ENCODE measurements at regions not wholly inside any gene's neighbourhood (a gene's known extent, or its start where the extent isn't known, plus 50 kb on each side); places are given as distances from the start of the nearest gene placed in this dataset.

DNA sequence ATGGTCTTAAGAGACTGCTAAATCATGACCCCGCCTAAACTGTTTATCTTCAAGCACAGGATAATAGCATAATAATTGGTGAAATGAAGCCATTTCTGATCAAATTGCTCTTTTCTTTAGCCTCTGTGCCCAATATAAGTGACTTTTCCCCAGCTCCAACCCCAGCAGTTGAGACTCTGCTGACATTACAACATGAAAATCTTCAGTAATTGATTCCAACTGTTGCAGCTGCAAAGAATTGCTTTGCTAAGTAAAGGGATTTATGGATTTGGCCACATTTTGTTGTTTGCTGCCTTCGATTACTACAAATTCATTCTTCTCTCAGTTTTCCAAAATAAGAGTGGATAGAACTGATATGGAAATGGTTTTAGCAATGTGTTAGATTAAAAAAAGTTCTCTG is 576.7 kb upstream of the LRRC4C start:
- intact Hi-C loops (cut with micrococcal nuclease), result no loop called here
- no peaks in the 10 kb centered on the region for H3K36me3 ChIP-seq (ENCODE audit: control insufficient read depth in 2 of 2, extremely low read depth in 1 of 2, insufficient read depth in 2 of 2, low read length in 2 of 2)
- H3K4me2 ChIP-seq (ENCODE audit: insufficient read depth, low read length), result no peak overlapping the region
- no peaks in the 10 kb centered on the region for H4K20me1 ChIP-seq (replicated peaks; ENCODE audit: control insufficient read depth, extremely low read depth, insufficient read depth, low read length)
- no peak for TF ChIP-seq MYC (IDR thresholded peaks at IDR 0.05; ENCODE audit: low read depth, low read length)
- TF ChIP-seq JUN (IDR thresholded peaks at IDR 0.05; ENCODE audit: borderline replicate concordance, insufficient read depth, insufficient read length, low read depth), result no peak
- TF ChIP-seq CTCF (IDR thresholded peaks at IDR 0.05; ENCODE audit: extremely low read depth in 1 of 2, insufficient read depth in 1 of 2, low read depth in 1 of 2, low read length in 2 of 2), result no peak
- TF ChIP-seq FOS (IDR thresholded peaks at IDR 0.05; ENCODE audit: borderline replicate concordance, insufficient read depth, low read length), result no peak
- no peak for TF ChIP-seq POLR2AphosphoS5 (IDR thresholded peaks at IDR 0.05; ENCODE audit: insufficient read depth, low read depth, low read length)
- no peak for TF ChIP-seq EZH2 (IDR thresholded peaks at IDR 0.05; ENCODE audit: borderline replicate concordance, low read depth, low read length, severe bottlenecking)
- no peak for TF ChIP-seq POLR2A (IDR thresholded peaks at IDR 0.05; ENCODE audit: low read depth, low read length)
- no peak for TF ChIP-seq MAX (IDR thresholded peaks at IDR 0.05; ENCODE audit: insufficient read depth, insufficient read length)
- TF ChIP-seq GATA2 (IDR thresholded peaks at IDR 0.05; ENCODE audit: insufficient read depth, insufficient read length, low read depth, low read length), result no peak
- peaks cover 3% of the 10 kb centered on the region for H3K4me1 ChIP-seq (ENCODE audit: control insufficient read depth, extremely low read depth, insufficient read depth, low read length)
- ChIA-PET CTCF (no interaction called here), POLR2A (no interaction called here)
- no peak overlapping the region for H3K27ac ChIP-seq (ENCODE audit: insufficient read depth, low read depth, low read length)
- dilution Hi-C loops (cut with MboI; ENCODE audit: extremely low pct_ligation_motif_present, low sequenced_read_pairs), result no loop called here
- DNase-seq (ENCODE audit: low read depth, low spot score) (no peak), FAIRE-seq (no peak)
- no peak overlapping the region for H2AFZ ChIP-seq (ENCODE audit: low read depth, low read length)
- BruUV-seq (replicated peaks), result no TSS peak
- H3K79me2 ChIP-seq (ENCODE audit: control insufficient read depth, insufficient read depth, low read length), result no peaks in the 10 kb centered on the region
- H3K9ac ChIP-seq (replicated peaks; ENCODE audit: extremely low read depth, insufficient read depth, low read length), result no peak overlapping the region
- H3K4me3 ChIP-seq (replicated peaks in 1 of 3; ENCODE audit: insufficient read depth in 1 of 3, low read depth in 1 of 3, low read length in 3 of 3), result no peak overlapping the region
- H3K27me3 ChIP-seq (ENCODE audit: control insufficient read depth in 2 of 2, insufficient read depth in 2 of 2, low read length in 2 of 2), result no peaks in the 10 kb centered on the region
- H3K9me1 ChIP-seq (replicated peaks; ENCODE audit: control insufficient read depth, extremely low read depth, insufficient read depth, low read length), result no peaks in the 10 kb centered on the region
- no peaks in the 10 kb centered on the region for H3K9me3 ChIP-seq (replicated peaks; ENCODE audit: control insufficient read depth, insufficient read depth, low read length)

Measured in endothelial cell of umbilical vein (primary cell).